ENCODE measurements at regions not wholly inside any gene's neighbourhood (a gene's known extent, or its start where the extent isn't known, plus 50 kb on each side); places are given as distances from the start of the nearest gene placed in this dataset.

DNA sequence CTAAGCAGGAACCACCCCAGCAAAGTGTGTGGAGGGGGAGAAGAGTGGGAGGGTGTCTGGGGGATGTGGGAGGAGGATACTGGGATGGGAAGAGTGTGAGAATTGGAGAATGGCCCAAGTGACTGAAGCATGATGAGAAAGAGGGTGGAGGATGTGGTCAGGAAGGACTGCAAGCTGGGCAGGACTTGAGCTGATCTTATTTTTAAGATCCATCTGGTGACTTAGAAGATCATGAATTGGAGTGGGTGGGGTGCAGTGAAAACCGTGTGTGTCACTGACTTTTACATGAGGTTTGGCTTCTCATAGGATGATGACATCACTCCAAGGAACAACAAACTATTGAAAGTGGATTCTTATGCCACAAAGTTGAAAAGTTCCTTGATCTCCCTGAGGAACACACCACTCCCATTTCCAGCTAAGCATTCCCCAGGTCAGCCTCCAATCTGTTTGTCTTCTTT, 287.5 kb downstream of the GALC start:
- TF ChIP-seq POLR2A (IDR thresholded peaks at IDR 0.05; ENCODE audit: low read depth, low read length) (no peak), CTCF (conservative IDR thresholded peaks at IDR 0.05; ENCODE audit: low read depth, low read length) (no peak), MAZ (IDR thresholded peaks at IDR 0.05; ENCODE audit: borderline replicate concordance, low read depth, low read length) (no peak), USF2 (IDR thresholded peaks at IDR 0.05; ENCODE audit: low read depth, low read length) (no peak), RCOR1 (IDR thresholded peaks at IDR 0.05; ENCODE audit: insufficient replicate concordance, low read length) (no peak), BHLHE40 (IDR thresholded peaks at IDR 0.05; ENCODE audit: low read depth, low read length) (no peak), ELK1 (IDR thresholded peaks at IDR 0.05; ENCODE audit: borderline replicate concordance, low read depth, low read length) (no peak), CEBPB (IDR thresholded peaks at IDR 0.05; ENCODE audit: low read depth, low read length) (no peak), RAD21 (IDR thresholded peaks at IDR 0.05; ENCODE audit: low read length) (no peak), RFX5 (IDR thresholded peaks at IDR 0.05; ENCODE audit: low read depth, low read length) (no peak), SMC3 (IDR thresholded peaks at IDR 0.05; ENCODE audit: low read depth, low read length) (no peak)

Measured in IMR-90 (cell line).